T-helper 2 cell treated with Interferon-gamma antibody and Interleukin-4, amounts not matched to agents 5 μg/mL and 100 μg/mL, for 36 hours (primary cell): ENCODE measurements at regions not wholly inside any gene's neighbourhood (a gene's known extent, or its start where the extent isn't known, plus 50 kb on each side); places are given as distances from the start of the nearest gene placed in this dataset.

Experiments used
- DNase-seq: peaks from one replicate; pipeline ENCODE4 v3.0.0; 2021; ENCODE audit warnings: low spot score
- H3K27ac Mint-ChIP-seq: one replicate; pipeline ENCODE4 v1.8.0; 2021; ENCODE audit warnings: mild to moderate bottlenecking, mixed read lengths
- H3K27me3 Mint-ChIP-seq: one replicate; pipeline ENCODE4 v1.8.0; 2021; ENCODE audit warnings: low read depth, mixed read lengths
- H3K36me3 Mint-ChIP-seq: one replicate; pipeline ENCODE4 v1.8.0; 2021; ENCODE audit warnings: low read depth, mixed read lengths
- H3K4me1 Mint-ChIP-seq: one replicate; pipeline ENCODE4 v1.8.0; 2021; ENCODE audit warnings: low read depth, mixed read lengths
- H3K4me3 Mint-ChIP-seq: one replicate; pipeline ENCODE4 v1.8.0; 2022; ENCODE audit warnings: mild to moderate bottlenecking, moderate library complexity, mixed read lengths
- H3K9me3 Mint-ChIP-seq: one replicate; pipeline ENCODE4 v1.8.0; 2021; ENCODE audit warnings: mixed read lengths

DNA sequence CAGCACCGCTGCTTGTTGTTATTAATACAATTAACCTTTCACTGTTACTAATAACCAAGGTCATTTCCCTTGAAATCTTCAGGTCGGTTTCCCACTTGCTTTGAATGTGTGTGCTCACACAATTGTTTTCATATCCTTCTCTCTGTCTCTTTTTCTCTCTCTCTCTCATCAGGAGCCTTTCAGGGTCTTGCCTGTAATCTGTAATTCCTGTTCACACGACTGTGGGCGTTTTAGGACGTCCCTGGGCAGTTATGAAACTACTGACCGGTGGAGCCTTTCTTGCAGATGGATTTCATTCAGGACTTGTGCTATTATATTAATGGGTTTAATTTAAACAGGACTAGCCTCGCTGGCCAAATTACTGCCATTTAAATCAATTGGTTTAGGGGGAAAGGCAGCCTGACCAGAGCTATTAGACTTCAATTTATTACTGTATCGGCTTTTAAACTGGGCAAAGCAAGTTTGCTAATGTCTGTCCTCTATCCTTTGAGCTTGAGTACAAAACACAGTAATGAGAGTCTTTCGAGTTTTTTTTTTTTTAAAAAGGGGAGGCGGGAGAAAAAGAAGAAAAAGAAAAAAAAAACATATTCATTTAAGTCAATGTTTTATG is 316.0 kb upstream of the TLE4 start:
- no peaks in the 10 kb centered on the region for H3K36me3 Mint-ChIP-seq
- H3K9me3 Mint-ChIP-seq, result no peaks in the 10 kb centered on the region
- H3K27ac Mint-ChIP-seq, result no peak overlapping the region
- H3K4me3 Mint-ChIP-seq, result no peak overlapping the region
- H3K27me3 Mint-ChIP-seq, result no peaks in the 10 kb centered on the region
- no peaks in the 10 kb centered on the region for H3K4me1 Mint-ChIP-seq
- DNase-seq, result no peak

- H3K27ac Mint-ChIP-seq, result no peak overlapping the region
- H3K27me3 Mint-ChIP-seq, result no peaks in the 10 kb centered on the region
- DNase-seq, result no peak
- no peaks in the 10 kb centered on the region for H3K9me3 Mint-ChIP-seq
- no peak overlapping the region for H3K4me3 Mint-ChIP-seq
- no peaks in the 10 kb centered on the region for H3K4me1 Mint-ChIP-seq
- H3K36me3 Mint-ChIP-seq, result no peaks in the 10 kb centered on the region
Observed at GRCh38 chr9:79256691-79257213, 315.0 kb upstream of the TLE4 start.

DNA sequence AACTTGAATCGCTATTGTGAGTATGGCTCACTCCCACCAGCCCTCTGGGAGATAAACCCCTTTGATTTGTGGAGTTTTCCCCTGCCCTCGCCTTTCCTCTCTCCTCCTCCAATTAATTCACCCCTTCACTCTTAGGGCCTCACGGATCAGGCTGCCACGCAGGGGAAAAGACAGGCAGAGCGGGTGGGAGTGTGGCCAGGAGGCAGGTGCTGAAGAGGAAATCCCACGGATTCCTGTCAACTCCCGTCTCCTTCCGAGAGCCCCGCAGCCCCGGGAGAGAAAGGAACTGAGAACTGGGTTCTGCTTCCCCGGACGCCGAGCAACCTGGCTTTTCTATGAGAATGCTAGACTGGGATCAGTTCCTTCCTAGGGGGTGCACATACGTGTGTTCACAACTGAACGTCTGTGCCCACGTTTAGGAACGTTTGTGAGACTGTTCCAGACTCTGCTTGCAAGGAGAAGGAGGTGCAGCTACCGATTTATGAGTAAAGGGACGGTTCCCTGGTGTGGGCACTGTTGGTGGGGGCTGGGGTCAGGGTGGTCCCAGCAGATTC is 314.5 kb upstream of the TLE4 start:
- DNase-seq, result no peak
- Mint-ChIP-seq H3K27ac (no peak overlapping the region), H3K27me3 (no peaks in the 10 kb centered on the region), H3K4me1 (no peaks in the 10 kb centered on the region), H3K4me3 (no peak overlapping the region), H3K9me3 (no peaks in the 10 kb centered on the region), H3K36me3 (no peaks in the 10 kb centered on the region)

- H3K27me3 Mint-ChIP-seq, result no peaks in the 10 kb centered on the region
- H3K9me3 Mint-ChIP-seq, result peaks cover 3% of the 10 kb centered on the region
- H3K36me3 Mint-ChIP-seq, result no peaks in the 10 kb centered on the region
- H3K4me1 Mint-ChIP-seq, result no peaks in the 10 kb centered on the region
- DNase-seq, result no peak
- H3K27ac Mint-ChIP-seq, result no peak overlapping the region
- H3K4me3 Mint-ChIP-seq, result no peak overlapping the region
Observed at GRCh38 chr9:79257790-79258351, 313.9 kb upstream of the TLE4 start.

DNA sequence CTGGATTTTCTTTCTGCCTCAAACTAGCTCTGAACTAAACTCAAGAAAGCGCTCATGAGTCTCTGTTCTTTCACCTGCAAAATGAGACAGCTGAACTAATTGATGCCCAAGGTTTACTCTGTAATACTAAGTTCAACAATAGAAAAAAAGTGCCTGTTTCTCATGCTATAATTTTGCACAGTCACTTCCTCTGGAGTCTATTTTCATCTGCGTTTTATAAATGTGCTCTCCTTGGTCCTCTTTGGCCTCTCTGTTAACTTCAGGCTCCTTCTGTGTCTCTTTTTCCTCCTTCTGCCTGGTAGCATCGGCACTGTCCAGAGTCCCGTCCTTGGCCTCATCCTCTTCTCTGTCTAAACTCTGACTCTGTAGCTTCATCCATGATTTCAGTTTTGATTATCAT is 311.9 kb upstream of the TLE4 start:
- Mint-ChIP-seq H3K27ac (no peak overlapping the region), H3K36me3 (no peaks in the 10 kb centered on the region)

GRCh38 chr9:79263628-79264027 is 308.1 kb upstream of the TLE4 start:
- Mint-ChIP-seq H3K4me1 (no peaks in the 10 kb centered on the region), H3K4me3 (no peak overlapping the region), H3K27ac (no peak overlapping the region), H3K9me3 (peaks cover 9% of the 10 kb centered on the region), H3K36me3 (no peaks in the 10 kb centered on the region), H3K27me3 (no peaks in the 10 kb centered on the region)
- DNase-seq, result no peak

More for the DNA sequence above, 311.9 kb upstream of the TLE4 start:
- peaks cover 9% of the 10 kb centered on the region for H3K9me3 Mint-ChIP-seq
- no peak for DNase-seq
- no peaks in the 10 kb centered on the region for H3K4me1 Mint-ChIP-seq
- H3K4me3 Mint-ChIP-seq, result no peak overlapping the region
- no peaks in the 10 kb centered on the region for H3K27me3 Mint-ChIP-seq

GRCh38 chr9:79264041-79264440 is 307.7 kb upstream of the TLE4 start:
- no peaks in the 10 kb centered on the region for H3K36me3 Mint-ChIP-seq
- H3K27ac Mint-ChIP-seq, result no peak overlapping the region
- no peak for DNase-seq
- H3K27me3 Mint-ChIP-seq, result no peaks in the 10 kb centered on the region
- no peaks in the 10 kb centered on the region for H3K4me1 Mint-ChIP-seq
- H3K9me3 Mint-ChIP-seq, result peaks cover 9% of the 10 kb centered on the region
- H3K4me3 Mint-ChIP-seq, result no peak overlapping the region

DNA sequence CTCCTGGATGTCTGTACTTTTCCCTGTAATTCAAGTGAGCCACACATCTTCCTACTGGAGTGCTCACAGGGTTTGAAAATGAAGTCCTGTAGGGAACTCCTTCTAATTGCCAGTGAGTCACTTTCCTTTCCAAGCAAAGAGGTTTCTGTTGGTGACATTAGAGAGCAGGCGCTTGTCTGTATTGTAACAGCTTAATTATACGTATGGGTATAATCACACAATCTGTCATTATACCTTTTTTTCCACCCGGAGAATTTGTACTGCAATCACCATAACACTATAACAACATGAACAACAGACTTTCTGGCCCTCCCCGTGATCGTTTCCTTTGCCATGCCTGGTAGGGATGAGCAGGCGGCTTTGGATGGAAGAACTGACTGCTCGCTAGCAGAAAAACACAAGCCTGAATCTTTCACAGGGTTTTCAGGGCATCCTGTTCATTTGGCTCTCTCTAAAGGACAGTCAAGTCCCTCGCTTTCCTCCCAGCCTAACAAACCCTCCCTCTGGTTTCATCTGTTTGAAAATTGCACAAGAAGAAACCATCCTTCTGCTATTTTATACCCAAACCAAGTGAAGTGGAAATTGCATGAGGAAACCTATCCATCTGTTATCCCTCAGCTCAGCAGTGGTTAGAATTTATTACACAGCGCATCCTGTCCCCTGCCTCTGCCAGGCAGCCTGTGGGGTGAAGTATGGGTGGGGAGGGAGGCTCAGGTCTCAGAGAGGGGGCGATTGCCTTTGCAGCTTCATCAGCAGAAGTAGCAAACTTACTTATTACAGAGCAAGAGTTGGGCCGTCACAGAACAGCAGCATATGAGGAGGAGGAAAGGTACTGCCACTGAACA is 307.0 kb upstream of the TLE4 start:
- no peak for DNase-seq
- Mint-ChIP-seq H3K4me3 (no peak overlapping the region), H3K36me3 (no peaks in the 10 kb centered on the region), H3K4me1 (no peaks in the 10 kb centered on the region), H3K9me3 (peaks cover 9% of the 10 kb centered on the region), H3K27ac (no peak overlapping the region), H3K27me3 (no peaks in the 10 kb centered on the region)

DNA sequence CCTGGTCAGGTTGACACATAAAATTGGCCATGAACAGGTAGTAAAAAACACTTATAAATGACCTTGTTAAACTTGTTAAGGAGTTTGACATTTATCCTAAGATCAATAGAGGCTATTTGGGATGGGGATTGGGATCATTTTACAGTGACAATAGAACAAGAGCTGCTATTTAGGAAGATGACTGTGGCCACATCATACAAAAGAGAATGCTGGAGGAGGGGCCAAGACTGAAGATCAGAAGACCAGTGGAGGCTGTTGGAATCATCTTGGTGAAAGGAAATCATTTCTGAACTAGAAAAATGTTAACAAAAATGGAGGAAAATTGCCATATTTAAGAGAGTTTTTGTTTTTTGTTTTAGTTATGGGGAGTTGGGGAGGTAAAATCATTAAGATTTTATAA is 304.8 kb upstream of the TLE4 start:
- H3K4me3 Mint-ChIP-seq, result no peak overlapping the region
- H3K27ac Mint-ChIP-seq, result no peak overlapping the region
- DNase-seq, result no peak
- H3K4me1 Mint-ChIP-seq, result no peaks in the 10 kb centered on the region
- H3K36me3 Mint-ChIP-seq, result no peaks in the 10 kb centered on the region
- H3K9me3 Mint-ChIP-seq, result peaks cover 9% of the 10 kb centered on the region
- H3K27me3 Mint-ChIP-seq, result no peaks in the 10 kb centered on the region

- Mint-ChIP-seq H3K27me3 (no peaks in the 10 kb centered on the region), H3K9me3 (no peaks in the 10 kb centered on the region), H3K36me3 (no peaks in the 10 kb centered on the region), H3K27ac (no peak overlapping the region), H3K4me3 (no peak overlapping the region), H3K4me1 (no peaks in the 10 kb centered on the region)
- DNase-seq, result no peak
Observed at GRCh38 chr9:79268806-79269205, 303.0 kb upstream of the TLE4 start.

GRCh38 chr9:79273311-79273710 is 298.5 kb upstream of the TLE4 start:
- Mint-ChIP-seq H3K27me3 (no peaks in the 10 kb centered on the region), H3K27ac (no peak overlapping the region), H3K4me3 (no peak overlapping the region), H3K36me3 (no peaks in the 10 kb centered on the region), H3K4me1 (no peaks in the 10 kb centered on the region), H3K9me3 (no peaks in the 10 kb centered on the region)
- no peak for DNase-seq

- H3K27me3 Mint-ChIP-seq, result no peaks in the 10 kb centered on the region
- H3K36me3 Mint-ChIP-seq, result no peaks in the 10 kb centered on the region
- DNase-seq, result no peak
- no peaks in the 10 kb centered on the region for H3K4me1 Mint-ChIP-seq
- no peaks in the 10 kb centered on the region for H3K9me3 Mint-ChIP-seq
- no peak overlapping the region for H3K27ac Mint-ChIP-seq
- H3K4me3 Mint-ChIP-seq, result no peak overlapping the region
Observed at GRCh38 chr9:79279356-79279755, 292.4 kb upstream of the TLE4 start.

- Mint-ChIP-seq H3K9me3 (no peaks in the 10 kb centered on the region), H3K27me3 (no peaks in the 10 kb centered on the region), H3K4me1 (no peaks in the 10 kb centered on the region), H3K4me3 (no peak overlapping the region), H3K36me3 (no peaks in the 10 kb centered on the region), H3K27ac (no peak overlapping the region)
- DNase-seq, result no peak
Observed at GRCh38 chr9:79280691-79281090, 291.1 kb upstream of the TLE4 start.

DNA sequence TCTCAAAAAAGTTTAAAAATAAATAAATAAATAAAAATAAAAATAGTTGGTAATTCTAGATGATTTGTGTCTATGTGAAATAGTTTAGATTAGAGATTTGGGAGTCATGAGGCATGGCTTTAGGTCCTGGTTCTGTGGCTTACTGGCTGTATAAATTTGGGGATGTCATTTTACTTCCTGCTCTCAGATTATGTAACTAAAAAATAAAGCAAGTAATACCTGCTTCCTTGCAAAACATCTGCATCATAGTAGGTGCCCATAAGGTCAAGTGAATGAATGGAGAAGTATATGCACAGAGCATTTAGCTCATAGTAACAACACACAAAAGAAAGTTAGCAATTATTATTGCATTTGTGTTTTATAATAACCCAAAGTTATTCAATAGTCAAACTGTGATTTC is 287.7 kb upstream of the TLE4 start:
- Mint-ChIP-seq H3K27ac (no peak overlapping the region), H3K27me3 (no peaks in the 10 kb centered on the region), H3K36me3 (no peaks in the 10 kb centered on the region), H3K9me3 (no peaks in the 10 kb centered on the region), H3K4me3 (no peak overlapping the region), H3K4me1 (no peaks in the 10 kb centered on the region)
- no peak for DNase-seq
